GM23338 (cell line): ENCODE measurements at regions not wholly inside any gene's neighbourhood (a gene's known extent, or its start where the extent isn't known, plus 50 kb on each side); places are given as distances from the start of the nearest gene placed in this dataset.

Source experiments
- ATAC-seq: fragments of 200-7000 bp; cut with Tn5 transposase; 3 replicates; pipeline ENCODE4 v1.9.1; 2020
- DNase-seq: peaks from one replicate; pipeline ENCODE4 v3.0.0-alpha.2; 2015; ENCODE audit warnings: low spot score
- H2AFZ ChIP-seq: fragments of 200-600 bp; sonication (generic); 2 replicates; pipeline ENCODE4 v1.8.0; 2016; ENCODE audit warnings: antibody characterized with exemption, mild to moderate bottlenecking, moderate library complexity
- H3F3A ChIP-seq: fragments of 200-600 bp; sonication (generic); replicated peaks from 2 replicates; pipeline ENCODE4 v1.8.0; 2017; ENCODE audit warnings: antibody characterized with exemption, mixed run types, low read depth
- H3K27ac ChIP-seq: fragments of 200-600 bp; sonication (generic); 2 replicates; pipeline ENCODE4 v1.6.1; 2016; ENCODE audit warnings: low read depth
- H3K27me3 ChIP-seq: fragments of 200-600 bp; sonication (generic); 2 replicates; pipeline ENCODE4 v1.8.0; 2016; ENCODE audit warnings: mild to moderate bottlenecking, mixed run types, moderate library complexity; ENCODE audit not compliant: insufficient read depth
- H3K36me3 ChIP-seq: fragments of 200-600 bp; sonication (generic); 2 replicates; pipeline ENCODE4 v1.8.0; 2016; ENCODE audit warnings: mild to moderate bottlenecking; ENCODE audit not compliant: insufficient read depth
- H3K4me1 ChIP-seq: fragments of 200-600 bp; sonication (generic); 2 replicates; pipeline ENCODE4 v1.8.0; 2016; ENCODE audit warnings: mild to moderate bottlenecking, moderate library complexity; ENCODE audit not compliant: insufficient read depth
- H3K4me2 ChIP-seq: fragments of 200-600 bp; sonication (generic); 2 replicates; pipeline ENCODE4 v1.7.1; 2017; ENCODE audit warnings: mixed run types
- H3K4me3 ChIP-seq: fragments of 200-600 bp; sonication (generic); 2 replicates; pipeline ENCODE4 v1.6.1; 2016; ENCODE audit warnings: mixed run types
- H3K79me2 ChIP-seq: fragments of 200-600 bp; sonication (generic); replicated peaks from 2 replicates; pipeline ENCODE4 v1.8.0; 2017; ENCODE audit warnings: mild to moderate bottlenecking; ENCODE audit not compliant: insufficient read depth
- H3K9me2 ChIP-seq: fragments of 200-600 bp; sonication (generic); 2 replicates; pipeline ENCODE4 v1.8.0; 2017; ENCODE audit not compliant: insufficient read depth
- H4K20me1 ChIP-seq: fragments of 200-600 bp; sonication (generic); replicated peaks from 2 replicates; pipeline ENCODE4 v1.8.0; 2017; ENCODE audit warnings: mild to moderate bottlenecking; ENCODE audit not compliant: insufficient read depth
- H3K27ac Mint-ChIP-seq: 2 replicates; pipeline ENCODE4 v1.8.0; 2020; ENCODE audit warnings: inconsistent platforms, mild to moderate bottlenecking, moderate library complexity, mixed read lengths
- H3K27me3 Mint-ChIP-seq: 3 replicates; pipeline ENCODE4 v1.8.0; 2022; ENCODE audit warnings: low read depth, mild to moderate bottlenecking, moderate library complexity, mixed read lengths, inconsistent platforms; ENCODE audit not compliant: insufficient read depth, poor library complexity
- H3K36me3 Mint-ChIP-seq: 3 replicates; pipeline ENCODE4 v1.8.0; 2021; ENCODE audit warnings: low read depth, mild to moderate bottlenecking, inconsistent platforms, moderate library complexity, mixed read lengths
- H3K4me1 Mint-ChIP-seq: 3 replicates; pipeline ENCODE4 v1.8.0; 2020; ENCODE audit warnings: mild to moderate bottlenecking, inconsistent platforms, mixed read lengths
- H3K4me3 Mint-ChIP-seq: 3 replicates; pipeline ENCODE4 v1.8.0; 2021; ENCODE audit warnings: moderate library complexity, mild to moderate bottlenecking, inconsistent platforms, mixed read lengths
- H3K9me3 Mint-ChIP-seq: 3 replicates; pipeline ENCODE4 v1.8.0; 2020; ENCODE audit warnings: moderate library complexity, mild to moderate bottlenecking, inconsistent platforms, mixed read lengths
- CREB1 ChIP-seq: fragments of 250-450 bp; sonication (Bioruptor Pico); IDR thresholded peaks from 2 replicates; pipeline ENCODE4 v1.5.0; 2020; ENCODE audit warnings: low read depth, mild to moderate bottlenecking, moderate library complexity
- EZH2 ChIP-seq: fragments of 200-600 bp; sonication (generic); IDR thresholded peaks from one replicate; pipeline ENCODE4 v1.8.0; 2017; ENCODE audit warnings: antibody characterized with exemption, mild to moderate bottlenecking, low read depth; ENCODE audit not compliant: unreplicated experiment
- EZH2phosphoT487 ChIP-seq: fragments of 200-600 bp; sonication (generic); IDR thresholded peaks from one replicate; pipeline ENCODE4 v1.8.1; 2018; ENCODE audit warnings: antibody characterized with exemption; ENCODE audit not compliant: unreplicated experiment
- NANOG ChIP-seq: IDR thresholded peaks from 2 replicates; pipeline ENCODE4 v1.6.1; 2016; ENCODE audit warnings: antibody characterized with exemption, borderline replicate concordance
- ZNF331 ChIP-seq: fragments of 250-450 bp; sonication (Bioruptor Pico); IDR thresholded peaks from 2 replicates; pipeline ENCODE4 v1.5.0; 2020; ENCODE audit warnings: low read depth, mild to moderate bottlenecking, moderate library complexity
- TF ChIP-seq, protein P1 (sequence below): fragments of 250-450 bp; sonication (Bioruptor Pico); IDR thresholded peaks from 2 replicates; pipeline ENCODE4 v1.5.0; 2020; ENCODE audit warnings: mild to moderate bottlenecking, moderate library complexity
- TF ChIP-seq, protein P2 (sequence below): IDR thresholded peaks from one replicate; pipeline ENCODE4 v1.6.1; 2018; ENCODE audit warnings: antibody characterized with exemption; ENCODE audit not compliant: unreplicated experiment

DNA sequence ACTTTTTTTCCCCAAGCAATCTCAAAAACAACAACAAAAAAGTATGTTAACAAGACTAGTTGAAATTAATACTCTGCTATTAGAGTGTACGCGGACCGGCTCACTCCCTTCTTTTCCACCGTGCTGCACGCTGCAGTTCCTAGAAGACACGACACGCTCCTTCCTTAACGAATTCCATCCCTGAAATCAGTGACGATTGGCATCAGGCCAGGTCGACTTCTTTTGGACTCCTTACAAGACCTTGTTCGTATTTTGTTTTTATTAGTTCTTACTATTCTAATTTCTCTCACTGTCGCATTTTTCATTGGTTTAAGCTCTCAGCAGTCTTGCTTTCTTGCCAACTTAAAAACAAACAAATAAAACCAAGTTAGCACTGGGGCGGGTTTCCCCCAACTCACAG is 175.8 kb upstream of the PITX2 start:
- TF ChIP-seq ZNF331 (CRISPR knock-in tag), result no peak
- H3K4me3 Mint-ChIP-seq, result no peak overlapping the region
- DNase-seq, result no peak
- H3K9me3 Mint-ChIP-seq, result no peaks in the 10 kb centered on the region
- H3K27ac Mint-ChIP-seq, result no peak overlapping the region
- Histone ChIP-seq H3K4me1 (peaks cover 10% of the 10 kb centered on the region), H3K9me2 (no peaks in the 10 kb centered on the region), H3K36me3 (no peaks in the 10 kb centered on the region), H2AFZ (no peak overlapping the region), H3K27me3 (no peaks in the 10 kb centered on the region), H3K27ac (no peak overlapping the region), H3K4me3 (no peak overlapping the region), H3K4me2 (no peak overlapping the region), H4K20me1 (no peaks in the 10 kb centered on the region), H3K79me2 (no peaks in the 10 kb centered on the region), H3F3A (no peaks in the 10 kb centered on the region)
- H3K4me1 Mint-ChIP-seq, result peaks cover 24% of the 10 kb centered on the region
- no peaks in the 10 kb centered on the region for H3K36me3 Mint-ChIP-seq
- H3K27me3 Mint-ChIP-seq, result no peaks in the 10 kb centered on the region
- no peak for ATAC-seq

DNA sequence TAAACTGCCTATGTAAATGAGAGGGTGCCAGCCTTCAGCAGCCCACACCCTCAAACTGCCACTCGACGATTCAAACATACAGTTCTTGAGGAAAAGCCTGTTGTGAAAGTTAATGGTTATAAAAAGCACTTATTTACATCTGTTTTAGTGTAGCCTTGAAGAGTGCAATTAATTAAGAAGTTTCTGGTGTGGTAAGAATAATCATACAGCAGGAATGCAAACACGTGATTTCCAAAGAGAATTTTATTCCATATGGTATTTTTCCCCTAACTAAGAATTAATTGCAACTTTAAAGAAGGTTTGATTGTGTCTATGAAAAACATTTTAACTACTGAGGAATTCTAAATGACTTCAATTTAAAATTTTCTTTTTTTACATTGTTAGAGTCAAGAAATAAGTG is 176.3 kb upstream of the PITX2 start:
- Mint-ChIP-seq H3K4me3 (no peak overlapping the region), H3K27me3 (no peaks in the 10 kb centered on the region), H3K36me3 (no peaks in the 10 kb centered on the region), H3K27ac (no peak overlapping the region), H3K4me1 (peaks cover 19% of the 10 kb centered on the region), H3K9me3 (no peaks in the 10 kb centered on the region)
- Histone ChIP-seq H4K20me1 (no peaks in the 10 kb centered on the region), H3K79me2 (no peaks in the 10 kb centered on the region), H3K4me1 (peaks cover 4% of the 10 kb centered on the region), H3K9me2 (no peaks in the 10 kb centered on the region), H3K27ac (no peak overlapping the region), H2AFZ (no peak overlapping the region; the same call in 1 of the 2 replicates), H3F3A (no peaks in the 10 kb centered on the region), H3K27me3 (no peaks in the 10 kb centered on the region), H3K4me2 (no peak overlapping the region), H3K36me3 (no peaks in the 10 kb centered on the region), H3K4me3 (no peak overlapping the region)
- no peak for DNase-seq
- no peak for ATAC-seq
- no peak for TF ChIP-seq EZH2phosphoT487
- no peak for TF ChIP-seq ZNF331 (CRISPR knock-in tag)
- TF ChIP-seq CREB1 (CRISPR knock-in tag), result no peak
- TF ChIP-seq, protein P1, sequence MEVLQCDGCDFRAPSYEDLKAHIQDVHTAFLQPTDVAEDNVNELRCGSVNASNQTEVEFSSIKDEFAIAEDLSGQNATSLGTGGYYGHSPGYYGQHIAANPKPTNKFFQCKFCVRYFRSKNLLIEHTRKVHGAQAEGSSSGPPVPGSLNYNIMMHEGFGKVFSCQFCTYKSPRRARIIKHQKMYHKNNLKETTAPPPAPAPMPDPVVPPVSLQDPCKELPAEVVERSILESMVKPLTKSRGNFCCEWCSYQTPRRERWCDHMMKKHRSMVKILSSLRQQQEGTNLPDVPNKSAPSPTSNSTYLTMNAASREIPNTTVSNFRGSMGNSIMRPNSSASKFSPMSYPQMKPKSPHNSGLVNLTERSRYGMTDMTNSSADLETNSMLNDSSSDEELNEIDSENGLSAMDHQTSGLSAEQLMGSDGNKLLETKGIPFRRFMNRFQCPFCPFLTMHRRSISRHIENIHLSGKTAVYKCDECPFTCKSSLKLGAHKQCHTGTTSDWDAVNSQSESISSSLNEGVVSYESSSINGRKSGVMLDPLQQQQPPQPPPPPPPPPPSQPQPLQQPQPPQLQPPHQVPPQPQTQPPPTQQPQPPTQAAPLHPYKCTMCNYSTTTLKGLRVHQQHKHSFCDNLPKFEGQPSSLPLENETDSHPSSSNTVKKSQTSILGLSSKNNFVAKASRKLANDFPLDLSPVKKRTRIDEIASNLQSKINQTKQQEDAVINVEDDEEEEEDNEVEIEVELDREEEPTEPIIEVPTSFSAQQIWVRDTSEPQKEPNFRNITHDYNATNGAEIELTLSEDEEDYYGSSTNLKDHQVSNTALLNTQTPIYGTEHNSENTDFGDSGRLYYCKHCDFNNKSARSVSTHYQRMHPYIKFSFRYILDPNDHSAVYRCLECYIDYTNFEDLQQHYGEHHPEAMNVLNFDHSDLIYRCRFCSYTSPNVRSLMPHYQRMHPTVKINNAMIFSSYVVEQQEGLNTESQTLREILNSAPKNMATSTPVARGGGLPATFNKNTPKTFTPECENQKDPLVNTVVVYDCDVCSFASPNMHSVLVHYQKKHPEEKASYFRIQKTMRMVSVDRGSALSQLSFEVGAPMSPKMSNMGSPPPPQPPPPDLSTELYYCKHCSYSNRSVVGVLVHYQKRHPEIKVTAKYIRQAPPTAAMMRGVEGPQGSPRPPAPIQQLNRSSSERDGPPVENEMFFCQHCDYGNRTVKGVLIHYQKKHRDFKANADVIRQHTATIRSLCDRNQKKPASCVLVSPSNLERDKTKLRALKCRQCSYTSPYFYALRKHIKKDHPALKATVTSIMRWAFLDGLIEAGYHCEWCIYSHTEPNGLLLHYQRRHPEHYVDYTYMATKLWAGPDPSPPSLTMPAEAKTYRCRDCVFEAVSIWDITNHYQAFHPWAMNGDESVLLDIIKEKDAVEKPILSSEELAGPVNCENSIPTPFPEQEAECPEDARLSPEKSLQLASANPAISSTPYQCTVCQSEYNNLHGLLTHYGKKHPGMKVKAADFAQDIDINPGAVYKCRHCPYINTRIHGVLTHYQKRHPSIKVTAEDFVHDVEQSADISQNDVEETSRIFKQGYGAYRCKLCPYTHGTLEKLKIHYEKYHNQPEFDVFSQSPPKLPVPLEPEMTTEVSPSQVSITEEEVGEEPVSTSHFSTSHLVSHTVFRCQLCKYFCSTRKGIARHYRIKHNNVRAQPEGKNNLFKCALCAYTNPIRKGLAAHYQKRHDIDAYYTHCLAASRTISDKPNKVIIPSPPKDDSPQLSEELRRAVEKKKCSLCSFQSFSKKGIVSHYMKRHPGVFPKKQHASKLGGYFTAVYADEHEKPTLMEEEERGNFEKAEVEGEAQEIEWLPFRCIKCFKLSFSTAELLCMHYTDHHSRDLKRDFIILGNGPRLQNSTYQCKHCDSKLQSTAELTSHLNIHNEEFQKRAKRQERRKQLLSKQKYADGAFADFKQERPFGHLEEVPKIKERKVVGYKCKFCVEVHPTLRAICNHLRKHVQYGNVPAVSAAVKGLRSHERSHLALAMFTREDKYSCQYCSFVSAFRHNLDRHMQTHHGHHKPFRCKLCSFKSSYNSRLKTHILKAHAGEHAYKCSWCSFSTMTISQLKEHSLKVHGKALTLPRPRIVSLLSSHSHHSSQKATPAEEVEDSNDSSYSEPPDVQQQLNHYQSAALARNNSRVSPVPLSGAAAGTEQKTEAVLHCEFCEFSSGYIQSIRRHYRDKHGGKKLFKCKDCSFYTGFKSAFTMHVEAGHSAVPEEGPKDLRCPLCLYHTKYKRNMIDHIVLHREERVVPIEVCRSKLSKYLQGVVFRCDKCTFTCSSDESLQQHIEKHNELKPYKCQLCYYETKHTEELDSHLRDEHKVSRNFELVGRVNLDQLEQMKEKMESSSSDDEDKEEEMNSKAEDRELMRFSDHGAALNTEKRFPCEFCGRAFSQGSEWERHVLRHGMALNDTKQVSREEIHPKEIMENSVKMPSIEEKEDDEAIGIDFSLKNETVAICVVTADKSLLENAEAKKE (CRISPR knock-in tag), result no peak
- TF ChIP-seq, protein P2, sequence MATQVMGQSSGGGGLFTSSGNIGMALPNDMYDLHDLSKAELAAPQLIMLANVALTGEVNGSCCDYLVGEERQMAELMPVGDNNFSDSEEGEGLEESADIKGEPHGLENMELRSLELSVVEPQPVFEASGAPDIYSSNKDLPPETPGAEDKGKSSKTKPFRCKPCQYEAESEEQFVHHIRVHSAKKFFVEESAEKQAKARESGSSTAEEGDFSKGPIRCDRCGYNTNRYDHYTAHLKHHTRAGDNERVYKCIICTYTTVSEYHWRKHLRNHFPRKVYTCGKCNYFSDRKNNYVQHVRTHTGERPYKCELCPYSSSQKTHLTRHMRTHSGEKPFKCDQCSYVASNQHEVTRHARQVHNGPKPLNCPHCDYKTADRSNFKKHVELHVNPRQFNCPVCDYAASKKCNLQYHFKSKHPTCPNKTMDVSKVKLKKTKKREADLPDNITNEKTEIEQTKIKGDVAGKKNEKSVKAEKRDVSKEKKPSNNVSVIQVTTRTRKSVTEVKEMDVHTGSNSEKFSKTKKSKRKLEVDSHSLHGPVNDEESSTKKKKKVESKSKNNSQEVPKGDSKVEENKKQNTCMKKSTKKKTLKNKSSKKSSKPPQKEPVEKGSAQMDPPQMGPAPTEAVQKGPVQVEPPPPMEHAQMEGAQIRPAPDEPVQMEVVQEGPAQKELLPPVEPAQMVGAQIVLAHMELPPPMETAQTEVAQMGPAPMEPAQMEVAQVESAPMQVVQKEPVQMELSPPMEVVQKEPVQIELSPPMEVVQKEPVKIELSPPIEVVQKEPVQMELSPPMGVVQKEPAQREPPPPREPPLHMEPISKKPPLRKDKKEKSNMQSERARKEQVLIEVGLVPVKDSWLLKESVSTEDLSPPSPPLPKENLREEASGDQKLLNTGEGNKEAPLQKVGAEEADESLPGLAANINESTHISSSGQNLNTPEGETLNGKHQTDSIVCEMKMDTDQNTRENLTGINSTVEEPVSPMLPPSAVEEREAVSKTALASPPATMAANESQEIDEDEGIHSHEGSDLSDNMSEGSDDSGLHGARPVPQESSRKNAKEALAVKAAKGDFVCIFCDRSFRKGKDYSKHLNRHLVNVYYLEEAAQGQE, result no peak
- no peak for TF ChIP-seq EZH2
- TF ChIP-seq NANOG, result no peak
